ENCODE measurements at regions not wholly inside any gene's neighbourhood (a gene's known extent, or its start where the extent isn't known, plus 50 kb on each side); places are given as distances from the start of the nearest gene placed in this dataset.

DNA sequence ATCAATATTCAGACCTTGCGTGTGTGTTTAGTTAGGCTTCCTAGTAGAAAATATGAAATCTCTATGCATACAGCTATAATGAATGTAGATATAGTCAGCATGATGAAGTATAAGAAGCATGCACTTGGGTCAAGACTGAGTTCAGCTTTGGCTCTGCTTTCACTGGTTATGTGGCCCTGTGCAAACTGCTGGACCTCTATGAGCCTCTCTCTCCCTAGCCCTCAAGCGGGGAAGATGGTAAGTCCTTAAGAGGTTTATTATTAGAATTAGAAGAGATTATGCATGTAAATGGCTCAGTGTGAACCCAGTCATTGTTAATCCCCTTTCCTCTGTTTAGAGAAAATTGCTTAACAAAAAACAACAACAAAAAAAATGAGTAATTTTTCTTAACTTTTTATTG, 178.8 kb upstream of the NXPH2 start:
- in situ Hi-C loops (cut with MboI; ENCODE audit: low pct_ligation_motif_present in 1 of 4, low pct_unique_long_range_greater_than_20kb in 1 of 4, low sequenced_read_pairs in 3 of 4) = no loop called here
- 83 to 84% methylated on average over 2 of the region's 2 CpGs for WGBS, 2 donors (ENCODE audit: low coverage in 1 of 2)
- no peaks in the 10 kb centered on the region for H3K27me3 ChIP-seq
- no peak overlapping the region for H3K27ac ChIP-seq
- no peaks in the 10 kb centered on the region for H3K36me3 ChIP-seq
- intact Hi-C loops (cut with DNase I; ENCODE audit: low total_unique reads) = no loop called here
- H3K4me3 ChIP-seq = no peak overlapping the region
- H3K4me1 ChIP-seq = no peaks in the 10 kb centered on the region
- no peaks in the 10 kb centered on the region for H3K9me3 ChIP-seq
- no peak for TF ChIP-seq POLR2AphosphoS5 (IDR thresholded peaks at IDR 0.05)
- no peak for TF ChIP-seq EP300 (IDR thresholded peaks at IDR 0.05; ENCODE audit: low read depth)
- TF ChIP-seq, protein P1, sequence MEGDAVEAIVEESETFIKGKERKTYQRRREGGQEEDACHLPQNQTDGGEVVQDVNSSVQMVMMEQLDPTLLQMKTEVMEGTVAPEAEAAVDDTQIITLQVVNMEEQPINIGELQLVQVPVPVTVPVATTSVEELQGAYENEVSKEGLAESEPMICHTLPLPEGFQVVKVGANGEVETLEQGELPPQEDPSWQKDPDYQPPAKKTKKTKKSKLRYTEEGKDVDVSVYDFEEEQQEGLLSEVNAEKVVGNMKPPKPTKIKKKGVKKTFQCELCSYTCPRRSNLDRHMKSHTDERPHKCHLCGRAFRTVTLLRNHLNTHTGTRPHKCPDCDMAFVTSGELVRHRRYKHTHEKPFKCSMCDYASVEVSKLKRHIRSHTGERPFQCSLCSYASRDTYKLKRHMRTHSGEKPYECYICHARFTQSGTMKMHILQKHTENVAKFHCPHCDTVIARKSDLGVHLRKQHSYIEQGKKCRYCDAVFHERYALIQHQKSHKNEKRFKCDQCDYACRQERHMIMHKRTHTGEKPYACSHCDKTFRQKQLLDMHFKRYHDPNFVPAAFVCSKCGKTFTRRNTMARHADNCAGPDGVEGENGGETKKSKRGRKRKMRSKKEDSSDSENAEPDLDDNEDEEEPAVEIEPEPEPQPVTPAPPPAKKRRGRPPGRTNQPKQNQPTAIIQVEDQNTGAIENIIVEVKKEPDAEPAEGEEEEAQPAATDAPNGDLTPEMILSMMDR (IDR thresholded peaks at IDR 0.05) = no peak
- no peak for TF ChIP-seq POLR2A (IDR thresholded peaks at IDR 0.05)
- no peak for DNase-seq

DNA sequence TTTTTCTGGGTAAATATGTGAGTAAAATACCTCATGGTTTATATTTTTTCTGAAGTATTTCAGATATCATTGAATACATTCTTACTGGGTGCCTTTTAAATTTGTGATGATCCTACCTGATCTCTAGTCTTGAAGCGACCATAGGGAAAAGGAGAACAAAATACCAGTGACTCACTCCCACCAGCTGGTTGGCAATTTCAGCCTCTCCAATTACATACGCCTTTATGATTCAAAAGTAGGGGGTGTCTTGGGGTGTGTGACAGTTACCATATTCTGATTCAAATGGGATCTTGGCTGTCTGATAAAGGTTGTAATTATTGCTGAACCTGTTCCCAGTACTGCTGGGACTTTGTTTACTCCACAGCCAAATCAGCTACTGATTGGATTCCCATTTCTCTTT, 175.9 kb upstream of the NXPH2 start:
- no peak overlapping the region for H3K27ac ChIP-seq
- no peaks in the 10 kb centered on the region for H3K4me1 ChIP-seq
- WGBS, 2 donors (ENCODE audit: low coverage in 1 of 2) = 50 to 73% methylated on average over 1 to 2 of the region's 2 CpGs
- in situ Hi-C loops (cut with MboI; ENCODE audit: low pct_ligation_motif_present in 1 of 4, low pct_unique_long_range_greater_than_20kb in 1 of 4, low sequenced_read_pairs in 3 of 4) (no loop called here), intact Hi-C loops (cut with DNase I; ENCODE audit: low total_unique reads) (no loop called here)
- no peak for DNase-seq
- H3K4me3 ChIP-seq = no peak overlapping the region
- TF ChIP-seq EP300 (IDR thresholded peaks at IDR 0.05; ENCODE audit: low read depth) = no peak
- no peak for TF ChIP-seq POLR2AphosphoS5 (IDR thresholded peaks at IDR 0.05)
- TF ChIP-seq, protein P1 (IDR thresholded peaks at IDR 0.05) = no peak
- TF ChIP-seq POLR2A (IDR thresholded peaks at IDR 0.05) = no peak
- no peaks in the 10 kb centered on the region for H3K27me3 ChIP-seq
- H3K36me3 ChIP-seq = no peaks in the 10 kb centered on the region
- no peaks in the 10 kb centered on the region for H3K9me3 ChIP-seq

DNA sequence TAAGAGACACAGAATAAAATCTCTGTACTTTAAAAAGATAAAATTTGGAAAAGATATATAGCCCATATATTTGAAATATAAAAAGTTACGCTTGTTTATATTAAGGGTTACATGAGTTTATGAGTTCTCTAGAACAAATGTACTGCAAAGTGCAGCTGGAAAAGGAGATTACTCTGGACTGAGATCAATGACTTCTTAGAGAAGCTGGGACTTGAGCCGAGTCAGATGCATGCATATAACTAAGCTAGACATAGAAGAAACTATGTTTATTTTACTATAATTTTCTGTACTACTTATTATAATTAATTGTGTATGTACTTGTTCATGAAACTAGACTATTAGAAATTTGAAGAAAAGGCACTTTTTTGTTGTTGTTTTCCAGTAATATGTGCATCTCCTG, 170.3 kb upstream of the NXPH2 start:
- no peak for DNase-seq
- Histone ChIP-seq H3K27me3 (no peaks in the 10 kb centered on the region), H3K4me1 (no peaks in the 10 kb centered on the region), H3K36me3 (no peaks in the 10 kb centered on the region), H3K4me3 (no peak overlapping the region), H3K9me3 (no peaks in the 10 kb centered on the region), H3K27ac (no peak overlapping the region)
- in situ Hi-C loops (cut with MboI; ENCODE audit: low pct_ligation_motif_present in 1 of 4, low pct_unique_long_range_greater_than_20kb in 1 of 4, low sequenced_read_pairs in 3 of 4) (no loop called here), intact Hi-C loops (cut with DNase I; ENCODE audit: low total_unique reads) (no loop called here)
- 64 to 77% methylated on average over 2 of the region's 2 CpGs for WGBS, 2 donors (ENCODE audit: low coverage in 1 of 2)
- no peak for TF ChIP-seq POLR2A (IDR thresholded peaks at IDR 0.05)
- TF ChIP-seq, protein P1 (IDR thresholded peaks at IDR 0.05) = no peak
- TF ChIP-seq POLR2AphosphoS5 (IDR thresholded peaks at IDR 0.05) = no peak
- no peak for TF ChIP-seq EP300 (IDR thresholded peaks at IDR 0.05; ENCODE audit: low read depth)

DNA sequence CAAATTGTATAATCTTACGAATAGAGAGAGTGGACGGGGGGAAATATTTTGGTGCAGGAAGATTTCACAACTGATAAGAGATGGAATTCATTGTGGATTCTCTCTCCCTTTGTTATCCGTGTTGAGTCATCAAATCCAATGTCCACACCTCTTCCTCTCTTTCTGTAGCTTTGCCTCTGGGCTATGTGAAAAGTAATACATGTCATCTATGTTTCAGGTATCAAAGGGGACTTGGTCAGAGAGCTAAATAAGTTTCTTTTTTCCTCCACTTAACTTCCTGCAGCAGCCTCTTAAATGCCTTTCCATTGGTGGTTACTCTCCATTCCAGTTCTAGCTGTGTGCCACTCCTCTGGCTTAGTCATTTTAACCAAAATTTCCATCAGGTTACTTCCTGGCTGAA, 169.3 kb upstream of the NXPH2 start:
- in situ Hi-C loops (cut with MboI; ENCODE audit: low pct_ligation_motif_present in 1 of 4, low pct_unique_long_range_greater_than_20kb in 1 of 4, low sequenced_read_pairs in 3 of 4) = no loop called here
- TF ChIP-seq POLR2A (IDR thresholded peaks at IDR 0.05) = no peak
- TF ChIP-seq, protein P1 (IDR thresholded peaks at IDR 0.05) = no peak
- TF ChIP-seq POLR2AphosphoS5 (IDR thresholded peaks at IDR 0.05) = no peak
- TF ChIP-seq EP300 (IDR thresholded peaks at IDR 0.05; ENCODE audit: low read depth) = no peak
- Histone ChIP-seq H3K9me3 (no peaks in the 10 kb centered on the region), H3K36me3 (no peaks in the 10 kb centered on the region), H3K27ac (no peak overlapping the region), H3K27me3 (no peaks in the 10 kb centered on the region), H3K4me1 (no peaks in the 10 kb centered on the region), H3K4me3 (no peak overlapping the region)
- WGBS, 2 donors (ENCODE audit: low coverage in 1 of 2) = 65 to 74% methylated on average over 3 of the region's 3 CpGs
- no peak for DNase-seq
- intact Hi-C loops (cut with DNase I; ENCODE audit: low total_unique reads) = no loop called here
